ENCODE measurements at regions not wholly inside any gene's neighbourhood (a gene's known extent, or its start where the extent isn't known, plus 50 kb on each side); places are given as distances from the start of the nearest gene placed in this dataset.

- Histone ChIP-seq H3K4me2 (peak overlapping the region; percentile 62; the same call in 1 of the 2 replicates), H3K9ac (no peak overlapping the region), H4K20me1 (ENCODE audit: insufficient read depth) (no peaks in the 10 kb centered on the region), H3K9me3 (no peaks in the 10 kb centered on the region), H3K4me3 (ENCODE audit: low read depth in 2 of 2, low read length in 1 of 2) (no peak overlapping the region), H3K27me3 (ENCODE audit: insufficient read depth) (no peaks in the 10 kb centered on the region), H3K27ac (ENCODE audit: low read depth in 2 of 2, low read length in 1 of 2) (peak overlapping the region; percentile 66 to 68; a peak in 3 of 4 replicates), H3K9me2 (no peaks in the 10 kb centered on the region), H3K36me3 (replicated peaks in 1 of 2; ENCODE audit: control insufficient read depth in 1 of 2, insufficient read depth in 2 of 2, low read length in 1 of 2) (no peaks in the 10 kb centered on the region), H2AFZ (ENCODE audit: low read depth) (peak overlapping the region; percentile 35; the same call in 1 of the 2 replicates), H3K4me1 (ENCODE audit: control insufficient read depth in 1 of 2, insufficient read depth in 2 of 2, low read depth in 1 of 2, low read length in 1 of 2) (peaks cover 19 to 20% of the 10 kb centered on the region in 2 experiments), H3F3A (replicated peaks; ENCODE audit: insufficient read depth) (peaks cover 15% of the 10 kb centered on the region), H3K79me2 (ENCODE audit: insufficient read depth) (no peaks in the 10 kb centered on the region)
- CTCF ChIA-PET, result interaction anchor here (1.0 kb wide), 1 partner anchor 41 kb away, joined by 3 read pairs; no protein-coding TSS in a partner anchor
- WGBS (ENCODE audit: low lambda C conversion rate), result 72% methylated on average over 2 of the region's 2 CpGs
- no peak for DNase-seq
- TF ChIP-seq FOXM1 (IDR thresholded peaks at IDR 0.05; ENCODE audit: low read depth) (no peak), EP300 (IDR thresholded peaks at IDR 0.05; ENCODE audit: borderline replicate concordance in 1 of 2, low read depth in 1 of 2, low read length in 1 of 2) (no peak), NRF1 (IDR thresholded peaks at IDR 0.05; ENCODE audit: low read depth, low read length) (no peak), EZH2phosphoT487 (IDR thresholded peaks at IDR 0.05; ENCODE audit: borderline replicate concordance, low read depth) (no peak), MAX (IDR thresholded peaks at IDR 0.05; ENCODE audit: low read depth) (no peak), NFIC (IDR thresholded peaks at IDR 0.05; ENCODE audit: borderline replicate concordance) (no peak), SIN3A (IDR thresholded peaks at IDR 0.05; ENCODE audit: borderline replicate concordance, low read depth, low read length) (no peak), RXRA (IDR thresholded peaks at IDR 0.05; ENCODE audit: borderline replicate concordance, low read depth) (no peak), YY1 (IDR thresholded peaks at IDR 0.05; ENCODE audit: low read depth) (no peak), POLR2AphosphoS5 (IDR thresholded peaks at IDR 0.05; ENCODE audit: low read depth, low read length) (no peak)
- TF ChIP-seq, protein P1, sequence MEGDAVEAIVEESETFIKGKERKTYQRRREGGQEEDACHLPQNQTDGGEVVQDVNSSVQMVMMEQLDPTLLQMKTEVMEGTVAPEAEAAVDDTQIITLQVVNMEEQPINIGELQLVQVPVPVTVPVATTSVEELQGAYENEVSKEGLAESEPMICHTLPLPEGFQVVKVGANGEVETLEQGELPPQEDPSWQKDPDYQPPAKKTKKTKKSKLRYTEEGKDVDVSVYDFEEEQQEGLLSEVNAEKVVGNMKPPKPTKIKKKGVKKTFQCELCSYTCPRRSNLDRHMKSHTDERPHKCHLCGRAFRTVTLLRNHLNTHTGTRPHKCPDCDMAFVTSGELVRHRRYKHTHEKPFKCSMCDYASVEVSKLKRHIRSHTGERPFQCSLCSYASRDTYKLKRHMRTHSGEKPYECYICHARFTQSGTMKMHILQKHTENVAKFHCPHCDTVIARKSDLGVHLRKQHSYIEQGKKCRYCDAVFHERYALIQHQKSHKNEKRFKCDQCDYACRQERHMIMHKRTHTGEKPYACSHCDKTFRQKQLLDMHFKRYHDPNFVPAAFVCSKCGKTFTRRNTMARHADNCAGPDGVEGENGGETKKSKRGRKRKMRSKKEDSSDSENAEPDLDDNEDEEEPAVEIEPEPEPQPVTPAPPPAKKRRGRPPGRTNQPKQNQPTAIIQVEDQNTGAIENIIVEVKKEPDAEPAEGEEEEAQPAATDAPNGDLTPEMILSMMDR (IDR thresholded peaks at IDR 0.05), result no peak
- TF ChIP-seq, protein P2, sequence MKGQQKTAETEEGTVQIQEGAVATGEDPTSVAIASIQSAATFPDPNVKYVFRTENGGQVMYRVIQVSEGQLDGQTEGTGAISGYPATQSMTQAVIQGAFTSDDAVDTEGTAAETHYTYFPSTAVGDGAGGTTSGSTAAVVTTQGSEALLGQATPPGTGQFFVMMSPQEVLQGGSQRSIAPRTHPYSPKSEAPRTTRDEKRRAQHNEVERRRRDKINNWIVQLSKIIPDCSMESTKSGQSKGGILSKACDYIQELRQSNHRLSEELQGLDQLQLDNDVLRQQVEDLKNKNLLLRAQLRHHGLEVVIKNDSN (IDR thresholded peaks at IDR 0.05; ENCODE audit: borderline replicate concordance, low read depth), result no peak
- POLR2A ChIA-PET, result no interaction called here
Observed at GRCh38 chr4:19945501-19945900, 306.2 kb upstream of the SLIT2 start.

GRCh38 chr4:19944806-19945205, 306.9 kb upstream of the SLIT2 start:
- WGBS (ENCODE audit: low lambda C conversion rate), result 75% methylated on average over 2 of the region's 2 CpGs
- peak; percentile 48; the same call in 1 of the 2 replicates for TF ChIP-seq TCF12 (IDR thresholded peaks at IDR 0.05)
- TF ChIP-seq NFIC (IDR thresholded peaks at IDR 0.05; ENCODE audit: borderline replicate concordance), result peak; percentile 56; the same call in 1 of the 2 replicates
- TF ChIP-seq GABPA (IDR thresholded peaks at IDR 0.05; ENCODE audit: low read depth), result no peak
- peak in 1 of 2 experiments; percentile 86; a peak in 2 of 4 replicates for TF ChIP-seq EP300 (IDR thresholded peaks at IDR 0.05; ENCODE audit: borderline replicate concordance in 1 of 2, low read depth in 1 of 2, low read length in 1 of 2)
- TF ChIP-seq CHD2 (IDR thresholded peaks at IDR 0.05; ENCODE audit: low read length, partially characterized antibody), result peak; percentile 84
- no peak for TF ChIP-seq RFX5 (IDR thresholded peaks at IDR 0.05; ENCODE audit: low read length)
- TF ChIP-seq SIN3A (IDR thresholded peaks at IDR 0.05; ENCODE audit: borderline replicate concordance, low read depth, low read length), result no peak
- peak; percentile 66; the same call in 1 of the 2 replicates for TF ChIP-seq FOXJ3 (CRISPR knock-in tag; IDR thresholded peaks at IDR 0.05)
- TF ChIP-seq, protein P3, sequence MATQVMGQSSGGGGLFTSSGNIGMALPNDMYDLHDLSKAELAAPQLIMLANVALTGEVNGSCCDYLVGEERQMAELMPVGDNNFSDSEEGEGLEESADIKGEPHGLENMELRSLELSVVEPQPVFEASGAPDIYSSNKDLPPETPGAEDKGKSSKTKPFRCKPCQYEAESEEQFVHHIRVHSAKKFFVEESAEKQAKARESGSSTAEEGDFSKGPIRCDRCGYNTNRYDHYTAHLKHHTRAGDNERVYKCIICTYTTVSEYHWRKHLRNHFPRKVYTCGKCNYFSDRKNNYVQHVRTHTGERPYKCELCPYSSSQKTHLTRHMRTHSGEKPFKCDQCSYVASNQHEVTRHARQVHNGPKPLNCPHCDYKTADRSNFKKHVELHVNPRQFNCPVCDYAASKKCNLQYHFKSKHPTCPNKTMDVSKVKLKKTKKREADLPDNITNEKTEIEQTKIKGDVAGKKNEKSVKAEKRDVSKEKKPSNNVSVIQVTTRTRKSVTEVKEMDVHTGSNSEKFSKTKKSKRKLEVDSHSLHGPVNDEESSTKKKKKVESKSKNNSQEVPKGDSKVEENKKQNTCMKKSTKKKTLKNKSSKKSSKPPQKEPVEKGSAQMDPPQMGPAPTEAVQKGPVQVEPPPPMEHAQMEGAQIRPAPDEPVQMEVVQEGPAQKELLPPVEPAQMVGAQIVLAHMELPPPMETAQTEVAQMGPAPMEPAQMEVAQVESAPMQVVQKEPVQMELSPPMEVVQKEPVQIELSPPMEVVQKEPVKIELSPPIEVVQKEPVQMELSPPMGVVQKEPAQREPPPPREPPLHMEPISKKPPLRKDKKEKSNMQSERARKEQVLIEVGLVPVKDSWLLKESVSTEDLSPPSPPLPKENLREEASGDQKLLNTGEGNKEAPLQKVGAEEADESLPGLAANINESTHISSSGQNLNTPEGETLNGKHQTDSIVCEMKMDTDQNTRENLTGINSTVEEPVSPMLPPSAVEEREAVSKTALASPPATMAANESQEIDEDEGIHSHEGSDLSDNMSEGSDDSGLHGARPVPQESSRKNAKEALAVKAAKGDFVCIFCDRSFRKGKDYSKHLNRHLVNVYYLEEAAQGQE (IDR thresholded peaks at IDR 0.05; ENCODE audit: low read depth, low read length), result no peak
- peak; percentile 40 for TF ChIP-seq RAD21 (IDR thresholded peaks at IDR 0.05; ENCODE audit: low read length)
- TF ChIP-seq RCOR1 (IDR thresholded peaks at IDR 0.05; ENCODE audit: low read length), result peak; percentile 89
- no peak for TF ChIP-seq SMC3 (IDR thresholded peaks at IDR 0.05; ENCODE audit: low read depth, low read length)
- peak; percentile 90 for TF ChIP-seq GATA2 (CRISPR knock-in tag; IDR thresholded peaks at IDR 0.05)
- peak; percentile 44 for DNase-seq
- H3K4me2 ChIP-seq, result no peak overlapping the region
- no peaks in the 10 kb centered on the region; the same call in 1 of the 2 replicates for H3K9me2 ChIP-seq
- ChIA-PET POLR2A (no interaction called here), CTCF (interaction anchor here (1.4 kb wide), 1 partner anchor 303 kb away, joined by 6 read pairs; no protein-coding TSS in a partner anchor)
- no peaks in the 10 kb centered on the region for H3K27me3 ChIP-seq (ENCODE audit: insufficient read depth)
- no peak overlapping the region for H2AFZ ChIP-seq (ENCODE audit: low read depth)
- no peaks in the 10 kb centered on the region for H4K20me1 ChIP-seq (ENCODE audit: insufficient read depth)
- H3K36me3 ChIP-seq (replicated peaks in 1 of 2; ENCODE audit: control insufficient read depth in 1 of 2, insufficient read depth in 2 of 2, low read length in 1 of 2), result no peaks in the 10 kb centered on the region
- H3K27ac ChIP-seq (ENCODE audit: low read depth in 2 of 2, low read length in 1 of 2), result peak overlapping the region in 1 of 2 experiments; percentile 30; a peak in 1 of 4 replicates
- no peaks in the 10 kb centered on the region for H3K79me2 ChIP-seq (ENCODE audit: insufficient read depth)
- no peak overlapping the region for H3K9ac ChIP-seq
- H3K4me3 ChIP-seq (ENCODE audit: low read depth in 2 of 2, low read length in 1 of 2), result no peak overlapping the region
- peaks cover 19 to 20% of the 10 kb centered on the region in 2 experiments for H3K4me1 ChIP-seq (ENCODE audit: control insufficient read depth in 1 of 2, insufficient read depth in 2 of 2, low read depth in 1 of 2, low read length in 1 of 2)
- no peaks in the 10 kb centered on the region for H3K9me3 ChIP-seq
- H3F3A ChIP-seq (replicated peaks; ENCODE audit: insufficient read depth), result peaks cover 15% of the 10 kb centered on the region

All from SK-N-SH (cell line).